Activated B cell treated with CpG ODN at 0.5 μM for 24 hours (primary cell): ENCODE measurements at regions not wholly inside any gene's neighbourhood (a gene's known extent, or its start where the extent isn't known, plus 50 kb on each side); places are given as distances from the start of the nearest gene placed in this dataset.

Experiments
- ATAC-seq: fragments of 200-7000 bp; cut with Tn5 transposase; one replicate; pipeline ENCODE4 v1.10.0; 2021; ENCODE audit warnings: low read depth, mild to moderate bottlenecking, moderate library complexity
- CTCF ChIA-PET: fragments of 350-600 bp; sonication (Branson Sonifier 250); formaldehyde crosslinking; loops from one replicate; lab custom pipeline; 2021; ENCODE audit warnings: antibody characterized with exemption; lab: Charles Lee
- POLR2A ChIA-PET: fragments of 350-600 bp; sonication (Branson Sonifier 250); formaldehyde crosslinking; loops from one replicate; lab custom pipeline; 2021; ENCODE audit warnings: antibody characterized with exemption; lab: Charles Lee
- DNase-seq: peaks from one replicate; pipeline ENCODE4 v3.0.0; 2022
- H3K27ac Mint-ChIP-seq: one replicate; pipeline ENCODE4 v1.8.0; 2020; ENCODE audit warnings: mixed read lengths
- H3K27me3 Mint-ChIP-seq: one replicate; pipeline ENCODE4 v1.8.0; 2021; ENCODE audit warnings: mixed read lengths
- H3K36me3 Mint-ChIP-seq: one replicate; pipeline ENCODE4 v1.8.0; 2021; ENCODE audit warnings: low read depth, mixed read lengths
- H3K4me1 Mint-ChIP-seq: one replicate; pipeline ENCODE4 v1.8.0; 2021; ENCODE audit warnings: mixed read lengths
- H3K4me3 Mint-ChIP-seq: one replicate; pipeline ENCODE4 v1.8.0; 2020; ENCODE audit warnings: mild to moderate bottlenecking, mixed read lengths
- H3K9me3 Mint-ChIP-seq: one replicate; pipeline ENCODE4 v1.8.0; 2020; ENCODE audit warnings: mixed read lengths
- CTCF ChIP-seq: fragments of 200-600 bp; IDR thresholded peaks from one replicate; pipeline ENCODE4 v1.8.0; 2022; ENCODE audit warnings: antibody characterized with exemption, mild to moderate bottlenecking
- intact Hi-C: fragments of 100-400 bp; cut with micrococcal nuclease; formaldehyde crosslinking; loops from one replicate; pipeline ENCODE4 v1.15.1; 2024

- Mint-ChIP-seq H3K27ac (no peak overlapping the region), H3K27me3 (no peaks in the 10 kb centered on the region), H3K9me3 (peaks cover 15% of the 10 kb centered on the region), H3K4me3 (no peak overlapping the region), H3K36me3 (no peaks in the 10 kb centered on the region), H3K4me1 (no peaks in the 10 kb centered on the region)
- no peak for TF ChIP-seq CTCF
- no peak for ATAC-seq
- intact Hi-C loops, result no loop called here
- ChIA-PET CTCF (no interaction called here), POLR2A (no interaction called here)
- no peak for DNase-seq
Observed at GRCh38 chr21:20404915-20405314, 593.3 kb upstream of the NCAM2 start.

DNA sequence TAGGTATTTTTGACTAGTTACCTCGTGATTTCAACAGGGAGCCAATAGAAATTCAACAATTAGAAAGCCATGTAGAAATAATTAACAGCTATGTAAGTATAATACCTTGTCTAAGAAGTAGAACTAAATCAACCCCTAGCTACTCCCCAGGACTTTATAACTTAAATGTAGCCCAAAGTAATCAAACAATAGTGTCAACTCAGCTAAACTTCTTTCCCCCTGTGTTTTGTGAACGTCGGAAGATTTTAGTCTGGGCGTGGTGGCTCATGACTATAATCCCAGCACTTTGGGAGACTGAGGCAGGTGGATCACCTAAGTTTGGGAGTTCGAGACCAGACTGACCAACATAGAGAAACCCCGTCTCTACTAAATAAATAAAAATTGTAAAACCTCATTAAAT lies 579.9 kb upstream of the NCAM2 start:
- no peak overlapping the region for H3K27ac Mint-ChIP-seq
- H3K4me1 Mint-ChIP-seq, result no peaks in the 10 kb centered on the region
- ChIA-PET POLR2A (no interaction called here), CTCF (no interaction called here)
- DNase-seq, result no peak
- H3K36me3 Mint-ChIP-seq, result no peaks in the 10 kb centered on the region
- no peaks in the 10 kb centered on the region for H3K27me3 Mint-ChIP-seq
- peaks cover 13% of the 10 kb centered on the region for H3K9me3 Mint-ChIP-seq
- intact Hi-C loops, result no loop called here
- ATAC-seq, result no peak
- no peak overlapping the region for H3K4me3 Mint-ChIP-seq
- TF ChIP-seq CTCF, result no peak

DNA sequence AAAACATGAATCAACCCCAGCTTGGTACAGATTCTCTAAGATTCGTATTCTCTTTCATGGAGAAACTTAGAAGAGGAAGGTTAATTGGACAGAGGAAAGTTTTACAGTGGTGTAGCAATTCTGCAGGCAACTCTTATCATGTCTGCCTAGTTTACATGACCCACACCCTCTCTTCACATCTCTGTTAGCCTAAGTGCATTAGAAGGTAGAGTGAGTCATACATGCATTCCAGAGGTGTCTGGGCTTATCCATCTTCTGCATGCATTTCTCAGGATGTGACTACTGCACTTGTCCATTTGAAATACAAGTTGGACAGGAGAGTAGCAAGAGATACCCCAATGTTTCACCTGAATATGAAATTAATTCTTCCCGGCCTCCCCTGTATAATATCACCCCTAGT lies 578.4 kb upstream of the NCAM2 start:
- ChIA-PET CTCF (no interaction called here), POLR2A (no interaction called here)
- ATAC-seq (no peak), DNase-seq (no peak)
- Mint-ChIP-seq H3K4me3 (no peak overlapping the region), H3K4me1 (no peaks in the 10 kb centered on the region), H3K27ac (no peak overlapping the region), H3K36me3 (no peaks in the 10 kb centered on the region), H3K27me3 (no peaks in the 10 kb centered on the region), H3K9me3 (peaks cover 11% of the 10 kb centered on the region)
- TF ChIP-seq CTCF, result no peak
- intact Hi-C loops, result no loop called here

GRCh38 chr21:20424943-20425342 lies 573.3 kb upstream of the NCAM2 start:
- POLR2A ChIA-PET, result no interaction called here
- no peaks in the 10 kb centered on the region for H3K4me1 Mint-ChIP-seq
- ATAC-seq (no peak), DNase-seq (no peak)
- intact Hi-C loops, result no loop called here
- H3K4me3 Mint-ChIP-seq, result no peak overlapping the region
- H3K27me3 Mint-ChIP-seq, result no peaks in the 10 kb centered on the region
- no peak for TF ChIP-seq CTCF
- no peaks in the 10 kb centered on the region for H3K36me3 Mint-ChIP-seq
- CTCF ChIA-PET, result no interaction called here
- H3K9me3 Mint-ChIP-seq, result peaks cover 12% of the 10 kb centered on the region
- no peak overlapping the region for H3K27ac Mint-ChIP-seq

DNA sequence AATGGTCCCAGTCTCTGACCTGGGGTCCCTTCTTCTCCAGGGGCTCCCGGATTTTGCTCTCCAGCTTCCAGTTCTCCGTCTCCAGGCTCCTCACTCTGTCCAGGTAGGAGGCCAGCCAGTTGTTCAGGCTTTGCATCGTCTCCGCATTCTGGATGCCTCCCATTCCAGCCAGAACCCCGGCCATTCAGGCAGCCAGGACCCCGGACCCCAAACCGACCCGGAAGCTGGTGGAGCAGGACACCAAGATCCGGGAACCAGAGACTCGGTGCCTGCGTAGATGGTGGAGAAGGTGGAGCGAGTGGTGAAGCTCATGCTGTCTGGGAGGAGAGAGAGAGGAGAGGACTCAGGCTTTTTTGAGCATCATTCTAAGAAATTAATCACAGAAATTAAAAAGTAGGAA lies 572.4 kb upstream of the NCAM2 start:
- POLR2A ChIA-PET, result no interaction called here
- H3K9me3 Mint-ChIP-seq, result peaks cover 9% of the 10 kb centered on the region

More for the DNA sequence above, 572.4 kb upstream of the NCAM2 start:
- ATAC-seq (no peak), DNase-seq (no peak)
- CTCF ChIA-PET, result no interaction called here
- no peak for TF ChIP-seq CTCF
- no peak overlapping the region for H3K4me3 Mint-ChIP-seq
- no peak overlapping the region for H3K27ac Mint-ChIP-seq
- H3K4me1 Mint-ChIP-seq, result no peaks in the 10 kb centered on the region
- intact Hi-C loops, result no loop called here
- no peaks in the 10 kb centered on the region for H3K27me3 Mint-ChIP-seq
- no peaks in the 10 kb centered on the region for H3K36me3 Mint-ChIP-seq
